Nephron (organoid): ENCODE measurements at regions not wholly inside any gene's neighbourhood (a gene's known extent, or its start where the extent isn't known, plus 50 kb on each side); places are given as distances from the start of the nearest gene placed in this dataset.

Source experiments
- H3K27ac Mint-ChIP-seq, 3 experiments: 2 replicates each; pipeline ENCODE4 v1.8.0; 2020; ENCODE audit warnings: mixed read lengths in 3 of 3, mild to moderate bottlenecking in 2 of 3, moderate library complexity in 1 of 3
- H3K27me3 Mint-ChIP-seq: 2 replicates; pipeline ENCODE4 v1.8.0; 2021; ENCODE audit warnings: low read depth, mild to moderate bottlenecking, moderate library complexity, mixed read lengths
- H3K36me3 Mint-ChIP-seq: 2 replicates; pipeline ENCODE4 v1.8.0; 2020; ENCODE audit warnings: low read depth, mixed read lengths
- H3K4me1 Mint-ChIP-seq: 2 replicates; pipeline ENCODE4 v1.8.0; 2020; ENCODE audit warnings: mixed read lengths
- H3K4me3 Mint-ChIP-seq, 3 experiments: 2 replicates each; pipeline ENCODE4 v1.8.0; 2020; ENCODE audit warnings: mild to moderate bottlenecking in 3 of 3, mixed read lengths in 3 of 3, moderate library complexity in 2 of 3
- H3K9me3 Mint-ChIP-seq: 2 replicates; pipeline ENCODE4 v1.8.0; 2020; ENCODE audit warnings: mixed read lengths
- TF ChIP-seq, protein P1 (sequence below), 3 experiments: fragments of 200-600 bp; sonication (generic); IDR thresholded peaks; one replicate each; pipeline ENCODE4 v1.5.0; 2021; ENCODE audit warnings: antibody characterized with exemption in 3 of 3; ENCODE audit not compliant: unreplicated experiment in 3 of 3

DNA sequence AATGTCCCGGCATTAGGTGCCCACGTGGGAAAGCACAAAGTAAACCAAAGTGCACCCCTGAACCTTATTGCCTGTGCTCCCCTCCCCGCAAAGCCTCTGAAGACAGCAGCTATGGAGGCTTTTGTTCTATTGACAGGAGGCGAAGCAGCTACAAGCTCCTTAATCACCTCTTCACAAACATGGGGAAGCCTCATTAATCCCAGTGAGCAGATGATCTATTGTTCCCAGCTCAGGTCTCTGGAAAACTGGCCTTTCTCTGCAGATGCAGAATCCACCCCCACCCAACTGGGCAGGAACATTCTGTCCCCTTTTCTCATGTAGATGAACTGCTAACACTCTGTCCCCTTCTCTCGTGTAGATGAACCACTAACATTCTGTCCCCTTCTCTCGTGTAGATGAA, 190.5 kb upstream of the CSF3R start:
- Mint-ChIP-seq H3K36me3 (no peaks in the 10 kb centered on the region), H3K9me3 (no peaks in the 10 kb centered on the region), H3K4me3 (no peak overlapping the region), H3K27ac (no peak overlapping the region), H3K4me1 (no peaks in the 10 kb centered on the region), H3K27me3 (peaks cover 32% of the 10 kb centered on the region)
- TF ChIP-seq, protein P1, sequence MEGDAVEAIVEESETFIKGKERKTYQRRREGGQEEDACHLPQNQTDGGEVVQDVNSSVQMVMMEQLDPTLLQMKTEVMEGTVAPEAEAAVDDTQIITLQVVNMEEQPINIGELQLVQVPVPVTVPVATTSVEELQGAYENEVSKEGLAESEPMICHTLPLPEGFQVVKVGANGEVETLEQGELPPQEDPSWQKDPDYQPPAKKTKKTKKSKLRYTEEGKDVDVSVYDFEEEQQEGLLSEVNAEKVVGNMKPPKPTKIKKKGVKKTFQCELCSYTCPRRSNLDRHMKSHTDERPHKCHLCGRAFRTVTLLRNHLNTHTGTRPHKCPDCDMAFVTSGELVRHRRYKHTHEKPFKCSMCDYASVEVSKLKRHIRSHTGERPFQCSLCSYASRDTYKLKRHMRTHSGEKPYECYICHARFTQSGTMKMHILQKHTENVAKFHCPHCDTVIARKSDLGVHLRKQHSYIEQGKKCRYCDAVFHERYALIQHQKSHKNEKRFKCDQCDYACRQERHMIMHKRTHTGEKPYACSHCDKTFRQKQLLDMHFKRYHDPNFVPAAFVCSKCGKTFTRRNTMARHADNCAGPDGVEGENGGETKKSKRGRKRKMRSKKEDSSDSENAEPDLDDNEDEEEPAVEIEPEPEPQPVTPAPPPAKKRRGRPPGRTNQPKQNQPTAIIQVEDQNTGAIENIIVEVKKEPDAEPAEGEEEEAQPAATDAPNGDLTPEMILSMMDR (IDR thresholded peaks at IDR 0.05; ENCODE audit: unreplicated experiment in 3 of 3): no peak

DNA sequence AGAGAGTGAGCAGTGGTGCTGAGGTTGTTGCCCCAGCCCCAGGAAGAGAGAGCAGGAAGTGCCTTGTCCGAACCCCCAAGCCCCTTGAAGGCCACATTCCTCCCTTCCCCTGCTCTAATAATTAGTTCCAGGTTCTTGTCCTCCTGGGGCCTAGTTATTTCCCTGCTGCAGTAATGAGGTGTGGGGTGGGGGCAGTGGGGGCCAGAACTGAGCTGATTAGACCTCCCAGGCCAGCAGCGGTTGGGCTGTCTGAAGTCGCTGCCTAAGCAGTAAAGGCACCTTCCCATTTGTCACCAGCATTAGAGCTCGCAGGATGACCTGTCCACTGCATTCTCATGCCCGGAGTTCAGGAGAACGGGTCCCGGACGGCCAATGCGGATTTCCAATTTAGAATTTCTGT, 186.5 kb upstream of the CSF3R start:
- TF ChIP-seq, protein P1 (IDR thresholded peaks at IDR 0.05; ENCODE audit: unreplicated experiment in 3 of 3): no peak

DNA sequence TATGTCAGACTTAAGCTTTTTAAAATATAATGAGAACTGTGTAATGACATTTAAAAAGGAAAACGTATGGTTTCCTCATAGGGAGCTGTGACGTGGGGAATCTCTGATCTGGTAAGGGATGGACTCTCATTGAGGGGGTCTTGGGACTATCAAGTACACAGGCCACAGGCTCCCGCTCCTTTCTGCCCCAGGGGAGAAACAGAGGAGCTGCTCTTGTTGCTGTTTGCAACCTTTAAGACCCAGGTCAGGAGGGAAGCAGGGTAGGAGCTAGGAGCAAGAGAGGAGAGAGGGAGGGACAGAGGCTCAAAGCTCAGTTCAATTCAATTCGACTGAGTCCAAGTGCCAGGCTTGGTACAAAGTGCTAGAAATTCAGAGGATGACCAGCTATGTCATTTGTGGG, 185.1 kb upstream of the CSF3R start:
- Mint-ChIP-seq H3K4me1 (no peaks in the 10 kb centered on the region), H3K27ac (no peak overlapping the region), H3K27me3 (peaks cover 17% of the 10 kb centered on the region), H3K36me3 (no peaks in the 10 kb centered on the region), H3K9me3 (no peaks in the 10 kb centered on the region), H3K4me3 (no peak overlapping the region)
- TF ChIP-seq, protein P1 (IDR thresholded peaks at IDR 0.05; ENCODE audit: unreplicated experiment in 3 of 3): no peak

More for the DNA sequence above, 186.5 kb upstream of the CSF3R start:
- Mint-ChIP-seq H3K4me1 (no peaks in the 10 kb centered on the region), H3K36me3 (no peaks in the 10 kb centered on the region), H3K27me3 (peaks cover 17% of the 10 kb centered on the region), H3K4me3 (no peak overlapping the region), H3K27ac (no peak overlapping the region), H3K9me3 (no peaks in the 10 kb centered on the region)

DNA sequence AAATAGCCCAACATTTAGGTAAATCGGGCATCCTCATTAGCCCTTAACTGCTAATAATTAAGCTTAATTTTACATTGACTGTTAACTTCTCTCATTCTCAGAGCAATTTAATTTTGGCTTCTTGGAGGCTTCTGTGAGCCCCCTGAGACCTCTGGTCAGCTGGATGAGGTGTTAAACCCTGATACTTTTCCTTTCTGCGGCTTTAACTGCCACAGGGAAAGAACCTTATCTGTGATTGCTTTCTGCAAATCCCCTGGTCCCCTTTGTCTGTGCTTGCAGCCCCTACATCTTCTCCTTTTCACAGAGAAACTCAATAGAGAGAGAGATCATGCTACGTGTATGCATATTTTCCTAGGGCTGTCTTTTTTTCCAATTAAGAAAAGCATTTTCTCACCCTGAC, 184.5 kb upstream of the CSF3R start:
- peaks cover 20% of the 10 kb centered on the region for H3K27me3 Mint-ChIP-seq
- TF ChIP-seq, protein P1 (IDR thresholded peaks at IDR 0.05; ENCODE audit: unreplicated experiment in 3 of 3): no peak
- H3K36me3 Mint-ChIP-seq: no peaks in the 10 kb centered on the region
- H3K9me3 Mint-ChIP-seq: no peaks in the 10 kb centered on the region
- no peak overlapping the region for H3K27ac Mint-ChIP-seq
- H3K4me1 Mint-ChIP-seq: no peaks in the 10 kb centered on the region
- H3K4me3 Mint-ChIP-seq: no peak overlapping the region

DNA sequence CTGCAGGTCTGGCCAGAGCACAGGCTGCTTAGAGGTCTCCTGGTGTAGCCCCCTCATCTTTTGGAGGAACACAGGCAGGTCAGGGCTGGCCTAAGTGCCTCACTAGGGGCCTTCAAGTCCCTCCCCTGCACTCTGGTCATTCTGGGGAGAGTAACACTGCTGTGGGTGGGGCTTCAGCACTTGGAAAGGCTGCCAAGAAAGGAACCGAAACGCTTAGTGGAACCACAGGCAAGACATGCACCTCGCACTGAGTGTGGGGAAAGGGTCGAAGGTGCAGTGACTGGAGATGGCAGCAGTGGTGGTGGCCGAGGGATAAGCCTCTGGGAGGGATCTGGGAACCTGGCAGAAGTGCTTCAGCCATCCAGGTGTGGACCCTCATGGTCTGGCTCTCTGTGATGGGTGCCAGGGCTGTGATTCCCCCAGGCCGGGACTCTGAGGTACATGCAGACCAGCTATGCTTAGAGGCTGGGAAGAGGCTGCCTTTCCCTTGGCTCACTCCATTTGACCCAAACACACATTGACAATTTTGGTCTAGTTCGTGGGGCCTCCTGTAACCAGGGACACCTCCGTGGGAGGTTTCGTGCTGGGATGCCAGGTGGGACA, 182.9 kb upstream of the CSF3R start:
- TF ChIP-seq, protein P1 (IDR thresholded peaks at IDR 0.05; ENCODE audit: unreplicated experiment in 3 of 3): no peak
- Mint-ChIP-seq H3K4me1 (no peaks in the 10 kb centered on the region), H3K36me3 (no peaks in the 10 kb centered on the region), H3K27me3 (peaks cover 27% of the 10 kb centered on the region), H3K4me3 (no peak overlapping the region), H3K9me3 (no peaks in the 10 kb centered on the region), H3K27ac (no peak overlapping the region)

DNA sequence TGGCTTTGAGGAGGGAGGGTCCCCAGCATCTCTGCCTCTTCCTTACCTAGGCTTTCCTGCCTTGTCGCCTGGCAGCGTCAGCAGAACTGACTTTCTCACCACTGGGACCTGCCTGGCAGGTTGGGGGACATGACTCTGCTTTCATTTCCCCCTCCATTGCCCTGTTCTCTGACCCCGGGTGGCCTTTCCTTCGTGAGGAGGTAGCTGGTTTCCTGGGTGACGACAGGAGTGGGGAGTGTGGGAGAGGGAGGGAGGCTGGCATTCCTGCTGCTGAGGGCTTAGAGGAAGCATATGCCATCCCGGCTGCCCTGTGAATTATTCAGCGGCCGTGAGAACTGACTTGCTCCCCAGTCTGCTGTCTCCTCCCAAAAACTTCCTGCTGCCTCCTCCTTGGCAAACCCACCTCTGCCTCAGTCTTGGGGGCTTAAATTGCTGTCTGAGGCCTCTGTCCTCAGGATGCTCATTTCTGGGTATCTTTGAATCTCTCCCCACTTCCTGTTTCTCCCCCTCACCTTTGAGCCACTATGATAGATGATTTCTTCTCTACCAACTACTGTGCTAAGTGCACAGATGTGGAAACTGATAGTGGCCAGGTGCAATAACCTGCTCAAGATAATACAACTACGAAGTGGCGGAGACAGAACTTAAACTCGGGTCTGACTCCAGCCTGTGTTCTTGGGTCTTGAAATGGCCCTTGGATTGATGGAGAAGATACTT, 182.0 kb upstream of the CSF3R start:
- H3K27me3 Mint-ChIP-seq: peaks cover 35% of the 10 kb centered on the region
- H3K4me1 Mint-ChIP-seq: no peaks in the 10 kb centered on the region
- H3K36me3 Mint-ChIP-seq: no peaks in the 10 kb centered on the region
- H3K4me3 Mint-ChIP-seq: no peak overlapping the region
- no peaks in the 10 kb centered on the region for H3K9me3 Mint-ChIP-seq
- no peak overlapping the region for H3K27ac Mint-ChIP-seq
- TF ChIP-seq, protein P1 (IDR thresholded peaks at IDR 0.05; ENCODE audit: unreplicated experiment in 3 of 3): no peak
